ENCODE measurements at regions not wholly inside any gene's neighbourhood (a gene's known extent, or its start where the extent isn't known, plus 50 kb on each side); places are given as distances from the start of the nearest gene placed in this dataset.
"Not testable (repeated sequence)": the region's sequence is repeated elsewhere in the genome, so short reads cannot be mapped to it uniquely, and the experiment has no call there.

DNA sequence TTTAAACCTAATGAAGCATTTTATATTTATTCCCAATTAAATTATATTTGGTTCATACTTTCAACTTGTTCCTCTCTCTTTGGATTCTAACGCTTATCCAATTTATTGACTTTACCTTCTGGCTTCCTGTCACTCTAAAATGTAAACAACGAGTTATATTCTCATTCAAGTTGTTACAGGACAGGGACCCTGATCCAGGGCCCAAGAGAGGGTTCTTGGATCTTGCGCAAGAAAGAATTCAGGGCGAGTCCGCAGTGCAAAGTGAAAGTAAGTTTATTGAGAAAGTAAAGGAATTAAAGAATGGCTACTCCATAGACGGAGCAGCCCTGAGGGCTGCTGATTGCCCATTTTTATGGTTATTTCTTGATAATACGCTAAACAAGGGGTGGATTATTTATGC, 405.6 kb upstream of the API5 start:
- no peak overlapping the region for H3K4me3 ChIP-seq
- H3K27ac ChIP-seq: no peak overlapping the region
- H3K4me1 ChIP-seq: no peaks in the 10 kb centered on the region
- H3K27me3 ChIP-seq: no peaks in the 10 kb centered on the region
- intact Hi-C loops (cut with DNase I): no loop called here
- TF ChIP-seq CTCF (IDR thresholded peaks at IDR 0.05): no peak
- H3K36me3 ChIP-seq: no peaks in the 10 kb centered on the region
- no peak for DNase-seq
- no peaks in the 10 kb centered on the region for H3K9me3 ChIP-seq
- no peak overlapping the region for H3K9ac ChIP-seq (ENCODE audit: low read depth in 2 of 2, low read length in 2 of 2)

DNA sequence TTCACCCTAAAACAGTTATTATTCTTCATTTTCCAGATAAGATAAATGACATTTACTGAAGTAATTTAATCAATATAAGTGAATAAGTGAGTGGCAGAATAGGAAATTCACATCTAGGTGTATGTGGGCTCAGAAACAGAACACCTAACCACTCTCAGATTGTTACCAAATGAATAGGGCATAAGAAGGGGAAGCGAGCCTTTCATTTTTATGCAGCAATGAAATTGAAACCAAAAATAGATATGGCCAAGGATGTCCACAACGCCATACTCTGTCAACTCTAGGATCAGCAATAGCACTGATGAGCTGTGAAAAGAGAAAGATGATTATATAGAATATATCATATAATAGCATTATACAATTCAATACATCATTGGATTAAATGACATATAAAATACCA, 398.1 kb upstream of the API5 start:
- intact Hi-C loops (cut with DNase I): no loop called here
- Histone ChIP-seq H3K27me3 (no peaks in the 10 kb centered on the region), H3K36me3 (no peaks in the 10 kb centered on the region), H3K9ac (ENCODE audit: low read depth in 2 of 2, low read length in 2 of 2) (no peak overlapping the region), H3K27ac (no peak overlapping the region), H3K4me1 (no peaks in the 10 kb centered on the region), H3K4me3 (no peak overlapping the region), H3K9me3 (no peaks in the 10 kb centered on the region)
- no peak for TF ChIP-seq CTCF (IDR thresholded peaks at IDR 0.05)
- no peak for DNase-seq

DNA sequence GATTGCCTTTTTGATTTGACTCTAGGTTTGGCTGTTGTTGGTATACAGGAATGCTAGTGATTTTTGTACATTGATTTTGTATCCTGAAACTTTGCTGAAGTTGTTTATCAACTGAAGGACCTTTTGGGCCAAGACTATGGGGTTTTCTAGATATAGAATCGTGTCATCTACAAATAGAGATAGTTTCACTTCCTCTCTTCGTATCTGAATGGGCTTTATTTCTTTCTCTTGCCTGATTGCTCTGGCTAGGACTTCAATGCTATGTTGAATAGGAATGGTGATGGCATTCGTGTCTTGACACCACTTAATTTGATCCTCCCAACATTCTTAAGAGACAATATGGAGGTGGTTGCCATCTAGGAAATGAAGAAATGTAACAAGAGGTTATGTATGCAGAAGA, 388.1 kb upstream of the API5 start:
- Histone ChIP-seq H3K36me3 (no peaks in the 10 kb centered on the region), H3K9me3 (no peaks in the 10 kb centered on the region), H3K9ac (ENCODE audit: low read depth in 2 of 2, low read length in 2 of 2) (no peak overlapping the region), H3K4me1 (no peaks in the 10 kb centered on the region), H3K27ac (no peak overlapping the region), H3K4me3 (no peak overlapping the region), H3K27me3 (no peaks in the 10 kb centered on the region)
- intact Hi-C loops (cut with DNase I): no loop called here
- TF ChIP-seq CTCF (IDR thresholded peaks at IDR 0.05): no peak
- no peak for DNase-seq

DNA sequence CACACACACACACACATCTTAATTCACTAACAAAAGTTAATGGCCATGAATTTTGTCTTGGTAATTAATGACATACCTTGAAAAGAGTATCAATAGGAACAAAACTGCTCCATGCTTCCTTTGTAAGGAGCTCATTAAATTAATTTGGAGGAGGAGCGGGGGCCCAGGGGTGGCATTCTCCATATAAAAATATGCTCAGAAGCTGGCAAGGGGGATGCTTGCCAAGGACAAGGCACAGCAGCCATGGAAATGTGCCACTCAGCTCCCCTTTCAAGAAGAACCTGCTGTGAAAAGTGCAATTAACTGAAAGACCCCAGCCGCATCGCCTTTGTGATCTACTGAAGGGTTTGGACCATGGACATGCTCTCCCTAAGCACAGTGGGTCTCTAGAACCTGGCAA, 385.9 kb upstream of the API5 start:
- TF ChIP-seq CTCF (IDR thresholded peaks at IDR 0.05): no peak
- H3K27me3 ChIP-seq: no peaks in the 10 kb centered on the region
- no peaks in the 10 kb centered on the region for H3K9me3 ChIP-seq
- intact Hi-C loops (cut with DNase I): no loop called here
- no peaks in the 10 kb centered on the region for H3K4me1 ChIP-seq
- no peak overlapping the region for H3K9ac ChIP-seq (ENCODE audit: low read depth in 2 of 2, low read length in 2 of 2)
- H3K27ac ChIP-seq: no peak overlapping the region
- DNase-seq: no peak
- no peak overlapping the region for H3K4me3 ChIP-seq
- H3K36me3 ChIP-seq: no peaks in the 10 kb centered on the region

- no peak overlapping the region for H3K9ac ChIP-seq (ENCODE audit: low read depth in 2 of 2, low read length in 2 of 2)
- intact Hi-C loops (cut with DNase I): no loop called here
- H3K36me3 ChIP-seq: no peaks in the 10 kb centered on the region
- H3K4me3 ChIP-seq: no peak overlapping the region
- no peak overlapping the region for H3K27ac ChIP-seq
- no peak for DNase-seq
- H3K4me1 ChIP-seq: no peaks in the 10 kb centered on the region
- no peaks in the 10 kb centered on the region for H3K27me3 ChIP-seq
- H3K9me3 ChIP-seq: no peaks in the 10 kb centered on the region
- no peak for TF ChIP-seq CTCF (IDR thresholded peaks at IDR 0.05)
Measured at GRCh38 chr11:42947405-42947804, 364.4 kb upstream of the API5 start.

DNA sequence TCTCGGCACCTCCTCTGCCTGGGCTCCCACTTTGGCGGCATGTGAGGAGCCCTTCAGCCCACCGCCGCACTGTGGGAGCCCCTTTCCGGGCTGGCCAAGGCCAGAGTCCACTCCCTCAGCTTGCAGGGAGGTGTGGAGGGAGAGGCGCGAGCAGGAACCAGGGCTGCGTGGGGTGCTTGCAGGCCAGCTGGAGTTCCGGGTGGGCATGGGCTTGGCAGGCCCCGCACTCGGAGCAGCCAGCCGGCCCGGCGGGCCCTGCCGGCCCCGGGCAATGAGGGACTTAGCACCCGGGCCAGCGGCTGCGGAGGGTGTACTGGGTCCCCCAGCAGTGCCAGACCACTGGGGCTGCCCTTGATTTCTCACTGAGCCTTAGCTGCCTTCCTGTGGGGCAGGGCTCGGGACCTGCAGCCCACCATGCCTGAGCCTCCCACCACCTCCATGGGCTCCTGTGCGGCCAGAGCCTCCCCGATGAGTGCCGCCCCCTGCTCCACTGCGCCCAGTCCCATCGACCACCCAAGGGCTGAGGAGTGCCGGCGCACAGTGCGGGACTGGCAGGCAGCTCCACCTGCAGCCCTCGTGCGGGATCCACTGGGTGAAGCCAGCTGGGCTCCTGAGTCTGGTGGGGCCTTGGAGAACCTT, 361.9 kb upstream of the API5 start:
- H3K9ac ChIP-seq (ENCODE audit: low read depth in 2 of 2, low read length in 2 of 2); H3K27me3 ChIP-seq; H3K27ac ChIP-seq; H3K4me1 ChIP-seq; H3K9me3 ChIP-seq; H3K4me3 ChIP-seq; intact Hi-C loops (cut with DNase I); DNase-seq; H3K36me3 ChIP-seq: not testable (repeated sequence)
